PC-3 (cell line): ENCODE measurements at regions not wholly inside any gene's neighbourhood (a gene's known extent, or its start where the extent isn't known, plus 50 kb on each side); places are given as distances from the start of the nearest gene placed in this dataset.

Experiments used
- CTCF ChIP-seq: fragments of 300-600 bp; sonication (generic); conservative IDR thresholded peaks from 2 replicates; pipeline ENCODE4 v1.5.1; 2017; ENCODE audit warnings: antibody characterized with exemption, low read depth, mild to moderate bottlenecking, low read length
- EZH2 ChIP-seq: fragments of 300-600 bp; sonication (generic); IDR thresholded peaks from one replicate; pipeline ENCODE4 v1.6.1; 2017; ENCODE audit warnings: antibody characterized with exemption, mild to moderate bottlenecking, low read length; ENCODE audit not compliant: unreplicated experiment
- EZH2phosphoT487 ChIP-seq: fragments of 300-600 bp; sonication (generic); IDR thresholded peaks from 2 replicates; pipeline ENCODE4 v1.6.1; 2018; ENCODE audit warnings: mild to moderate bottlenecking, antibody characterized with exemption, low read length, borderline replicate concordance

- no peak for TF ChIP-seq CTCF
- TF ChIP-seq EZH2: no peak
- no peak for TF ChIP-seq EZH2phosphoT487
Measured at GRCh38 chr12:105769486-105769885, 369.3 kb downstream of the NUAK1 start.
